ENCODE measurements at regions not wholly inside any gene's neighbourhood (a gene's known extent, or its start where the extent isn't known, plus 50 kb on each side); places are given as distances from the start of the nearest gene placed in this dataset.

DNA sequence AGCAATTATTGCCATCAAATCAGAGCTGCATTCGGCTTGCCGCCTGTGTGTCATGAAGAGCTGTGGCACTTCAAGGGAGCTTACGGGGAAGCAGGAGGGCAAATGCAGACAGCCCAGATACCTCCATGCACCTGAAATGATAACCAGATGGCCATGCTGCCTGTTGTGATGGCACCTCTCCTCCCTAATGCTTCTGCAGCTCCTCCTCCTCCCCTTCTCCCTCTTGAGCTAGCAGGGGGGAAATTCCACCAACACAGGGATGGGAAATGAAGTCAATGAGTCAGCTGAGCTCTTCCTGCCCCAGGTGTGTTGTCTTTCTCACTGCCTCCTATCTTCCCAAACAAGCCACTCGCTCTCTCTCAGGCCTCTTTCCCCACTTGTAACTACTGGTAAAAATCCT lies 565.0 kb downstream of the BCOR start:
- Histone ChIP-seq H3K36me3 (ENCODE audit: control insufficient read depth in 2 of 2, extremely low read depth in 1 of 2, insufficient read depth in 2 of 2, low read length in 2 of 2) (no peaks in the 10 kb centered on the region), H3K27ac (ENCODE audit: control insufficient read depth, insufficient read depth, low read length) (no peak overlapping the region), H3K27me3 (ENCODE audit: control insufficient read depth, extremely low read depth, insufficient read depth, low read length) (no peaks in the 10 kb centered on the region), H3K9me3 (ENCODE audit: control insufficient read depth, low read depth, low read length) (no peaks in the 10 kb centered on the region), H2AFZ (ENCODE audit: control insufficient read depth, low read length) (no peak overlapping the region), H3K4me1 (ENCODE audit: control insufficient read depth, extremely low read depth, insufficient read depth, low read length) (no peaks in the 10 kb centered on the region), H3K79me2 (ENCODE audit: control insufficient read depth, insufficient read depth, low read length) (no peaks in the 10 kb centered on the region), H3K4me2 (ENCODE audit: control insufficient read depth, extremely low read depth, insufficient read depth, low read depth, low read length) (no peak overlapping the region), H4K20me1 (ENCODE audit: control insufficient read depth, extremely low read depth, insufficient read depth, low read length) (no peaks in the 10 kb centered on the region), H3K9me1 (ENCODE audit: control insufficient read depth, extremely low read depth, insufficient read depth, low read length) (no peaks in the 10 kb centered on the region), H3K9ac (ENCODE audit: control insufficient read depth, extremely low read depth, insufficient read depth, low read length) (no peak overlapping the region), H3K4me3 (ENCODE audit: control insufficient read depth in 2 of 3, extremely low read depth in 1 of 3, insufficient read depth in 2 of 3, low read depth in 1 of 3, low read length in 3 of 3) (no peak overlapping the region)
- TF ChIP-seq EZH2 (IDR thresholded peaks at IDR 0.05; ENCODE audit: low read length): no peak
- TF ChIP-seq, protein P1, sequence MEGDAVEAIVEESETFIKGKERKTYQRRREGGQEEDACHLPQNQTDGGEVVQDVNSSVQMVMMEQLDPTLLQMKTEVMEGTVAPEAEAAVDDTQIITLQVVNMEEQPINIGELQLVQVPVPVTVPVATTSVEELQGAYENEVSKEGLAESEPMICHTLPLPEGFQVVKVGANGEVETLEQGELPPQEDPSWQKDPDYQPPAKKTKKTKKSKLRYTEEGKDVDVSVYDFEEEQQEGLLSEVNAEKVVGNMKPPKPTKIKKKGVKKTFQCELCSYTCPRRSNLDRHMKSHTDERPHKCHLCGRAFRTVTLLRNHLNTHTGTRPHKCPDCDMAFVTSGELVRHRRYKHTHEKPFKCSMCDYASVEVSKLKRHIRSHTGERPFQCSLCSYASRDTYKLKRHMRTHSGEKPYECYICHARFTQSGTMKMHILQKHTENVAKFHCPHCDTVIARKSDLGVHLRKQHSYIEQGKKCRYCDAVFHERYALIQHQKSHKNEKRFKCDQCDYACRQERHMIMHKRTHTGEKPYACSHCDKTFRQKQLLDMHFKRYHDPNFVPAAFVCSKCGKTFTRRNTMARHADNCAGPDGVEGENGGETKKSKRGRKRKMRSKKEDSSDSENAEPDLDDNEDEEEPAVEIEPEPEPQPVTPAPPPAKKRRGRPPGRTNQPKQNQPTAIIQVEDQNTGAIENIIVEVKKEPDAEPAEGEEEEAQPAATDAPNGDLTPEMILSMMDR (optimal IDR thresholded peaks at IDR 0.05 in 1 of 3, IDR thresholded peaks at IDR 0.05 in 1 of 3, conservative IDR thresholded peaks at IDR 0.05 in 1 of 3; ENCODE audit: extremely low read depth in 1 of 3, insufficient read depth in 2 of 3, low read length in 3 of 3): no peak
- FAIRE-seq (no peak), DNase-seq (ENCODE audit: low read depth, low spot score) (no peak)
- dilution Hi-C loops (cut with MboI; ENCODE audit: extremely low pct_ligation_motif_present, low sequenced_read_pairs): no loop called here

DNA sequence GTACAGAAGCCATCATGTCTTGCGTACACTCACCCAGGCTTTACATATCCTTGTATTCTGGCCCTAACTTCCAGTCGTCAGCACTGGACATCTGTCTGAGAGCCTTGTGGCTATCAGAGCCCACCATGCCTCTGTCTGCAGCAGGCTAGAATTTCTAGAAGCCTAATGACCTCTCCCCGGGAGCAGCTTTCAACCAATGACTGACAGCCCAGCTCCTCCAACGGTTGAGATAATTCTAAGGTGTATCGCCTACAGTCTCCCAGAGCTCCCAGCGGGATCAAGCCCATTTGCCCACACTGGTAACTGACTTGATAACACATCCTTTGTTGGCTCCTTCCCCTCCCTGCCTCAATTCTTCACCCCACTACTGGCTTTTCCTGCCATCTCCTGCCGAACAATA lies 562.8 kb downstream of the BCOR start:
- Histone ChIP-seq H3K9ac (ENCODE audit: control insufficient read depth, extremely low read depth, insufficient read depth, low read length) (no peak overlapping the region), H3K4me1 (ENCODE audit: control insufficient read depth, extremely low read depth, insufficient read depth, low read length) (no peaks in the 10 kb centered on the region), H3K9me1 (ENCODE audit: control insufficient read depth, extremely low read depth, insufficient read depth, low read length) (no peaks in the 10 kb centered on the region), H3K4me2 (ENCODE audit: control insufficient read depth, extremely low read depth, insufficient read depth, low read depth, low read length) (no peak overlapping the region), H2AFZ (ENCODE audit: control insufficient read depth, low read length) (no peak overlapping the region), H3K4me3 (ENCODE audit: control insufficient read depth in 2 of 3, extremely low read depth in 1 of 3, insufficient read depth in 2 of 3, low read depth in 1 of 3, low read length in 3 of 3) (no peak overlapping the region), H3K9me3 (ENCODE audit: control insufficient read depth, low read depth, low read length) (no peaks in the 10 kb centered on the region), H3K27me3 (ENCODE audit: control insufficient read depth, extremely low read depth, insufficient read depth, low read length) (no peaks in the 10 kb centered on the region), H4K20me1 (ENCODE audit: control insufficient read depth, extremely low read depth, insufficient read depth, low read length) (no peaks in the 10 kb centered on the region), H3K36me3 (ENCODE audit: control insufficient read depth in 2 of 2, extremely low read depth in 1 of 2, insufficient read depth in 2 of 2, low read length in 2 of 2) (no peaks in the 10 kb centered on the region), H3K79me2 (ENCODE audit: control insufficient read depth, insufficient read depth, low read length) (no peaks in the 10 kb centered on the region), H3K27ac (ENCODE audit: control insufficient read depth, insufficient read depth, low read length) (no peak overlapping the region)
- TF ChIP-seq, protein P1 (optimal IDR thresholded peaks at IDR 0.05 in 1 of 3, IDR thresholded peaks at IDR 0.05 in 1 of 3, conservative IDR thresholded peaks at IDR 0.05 in 1 of 3; ENCODE audit: extremely low read depth in 1 of 3, insufficient read depth in 2 of 3, low read length in 3 of 3): no peak
- TF ChIP-seq EZH2 (IDR thresholded peaks at IDR 0.05; ENCODE audit: low read length): no peak
- no peak for DNase-seq (ENCODE audit: low read depth, low spot score)
- dilution Hi-C loops (cut with MboI; ENCODE audit: extremely low pct_ligation_motif_present, low sequenced_read_pairs): no loop called here
- FAIRE-seq: no peak

Measured in keratinocyte (primary cell).